Epithelial cell of esophagus (primary cell): ENCODE measurements at regions not wholly inside any gene's neighbourhood (a gene's known extent, or its start where the extent isn't known, plus 50 kb on each side); places are given as distances from the start of the nearest gene placed in this dataset.

ENCODE experiments used
- DNase-seq: peaks from one replicate; pipeline ENCODE4 v3.0.0; 2010; ENCODE audit warnings: low read depth
- H3K4me3 ChIP-seq: 2 replicates; pipeline ENCODE4 v1.5.1; 2011; ENCODE audit warnings: mild to moderate bottlenecking, low read length, control low read depth
- TF ChIP-seq, protein P1 (sequence below): IDR thresholded peaks from 2 replicates; pipeline ENCODE4 v1.5.1; 2011; ENCODE audit warnings: low read depth, mild to moderate bottlenecking, low read length, control low read depth, inconsistent platforms; ENCODE audit not compliant: insufficient read depth; ENCODE audit errors: missing control alignments

DNA sequence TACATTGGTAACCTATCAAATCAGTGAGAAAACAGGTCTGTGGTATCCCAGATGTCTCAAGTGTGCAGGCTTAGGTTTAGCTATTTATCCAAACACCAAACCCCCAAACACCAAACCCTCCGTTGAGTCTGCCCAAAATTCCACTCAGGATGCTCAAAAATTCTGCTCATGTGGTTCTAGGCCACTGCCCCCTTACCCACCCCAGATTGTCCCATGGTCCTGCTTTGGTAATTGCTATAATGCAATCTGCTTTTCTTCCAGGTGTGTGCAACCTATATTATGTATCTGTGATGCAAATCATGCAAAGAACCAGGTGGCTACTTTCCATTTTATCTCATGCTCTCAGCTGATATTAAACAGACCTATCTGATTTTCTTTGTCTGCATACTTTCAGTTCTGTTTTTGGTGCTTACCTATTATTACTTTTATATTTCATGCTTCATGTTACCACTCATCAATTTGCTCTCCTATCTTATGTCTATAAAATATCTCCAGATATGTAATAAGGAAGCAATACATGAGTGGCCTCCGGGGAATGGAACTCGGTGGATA, 123.7 kb downstream of the TOMM20 start:
- DNase-seq = no peak
- TF ChIP-seq, protein P1, sequence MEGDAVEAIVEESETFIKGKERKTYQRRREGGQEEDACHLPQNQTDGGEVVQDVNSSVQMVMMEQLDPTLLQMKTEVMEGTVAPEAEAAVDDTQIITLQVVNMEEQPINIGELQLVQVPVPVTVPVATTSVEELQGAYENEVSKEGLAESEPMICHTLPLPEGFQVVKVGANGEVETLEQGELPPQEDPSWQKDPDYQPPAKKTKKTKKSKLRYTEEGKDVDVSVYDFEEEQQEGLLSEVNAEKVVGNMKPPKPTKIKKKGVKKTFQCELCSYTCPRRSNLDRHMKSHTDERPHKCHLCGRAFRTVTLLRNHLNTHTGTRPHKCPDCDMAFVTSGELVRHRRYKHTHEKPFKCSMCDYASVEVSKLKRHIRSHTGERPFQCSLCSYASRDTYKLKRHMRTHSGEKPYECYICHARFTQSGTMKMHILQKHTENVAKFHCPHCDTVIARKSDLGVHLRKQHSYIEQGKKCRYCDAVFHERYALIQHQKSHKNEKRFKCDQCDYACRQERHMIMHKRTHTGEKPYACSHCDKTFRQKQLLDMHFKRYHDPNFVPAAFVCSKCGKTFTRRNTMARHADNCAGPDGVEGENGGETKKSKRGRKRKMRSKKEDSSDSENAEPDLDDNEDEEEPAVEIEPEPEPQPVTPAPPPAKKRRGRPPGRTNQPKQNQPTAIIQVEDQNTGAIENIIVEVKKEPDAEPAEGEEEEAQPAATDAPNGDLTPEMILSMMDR = no peak
- H3K4me3 ChIP-seq = no peak overlapping the region

DNA sequence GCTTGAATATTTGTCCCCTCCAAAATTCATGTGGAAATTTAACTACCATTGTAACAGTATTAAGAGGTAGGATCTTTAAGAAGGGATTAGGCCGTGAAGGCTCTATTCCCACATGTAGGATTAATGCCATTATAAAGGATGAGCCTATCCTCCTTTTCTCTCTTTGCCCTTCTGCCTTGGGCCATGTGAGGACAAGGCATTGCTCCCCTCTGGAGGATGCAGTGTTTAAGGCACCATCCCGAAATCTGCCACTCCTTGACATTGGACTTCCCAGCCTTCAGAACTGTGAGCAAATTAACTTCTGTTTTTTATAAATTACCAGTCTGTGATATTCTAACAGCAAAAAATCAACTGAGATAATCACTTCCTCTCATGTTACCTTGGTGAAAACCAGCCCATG, 124.4 kb downstream of the TOMM20 start:
- TF ChIP-seq, protein P1 = no peak
- DNase-seq = no peak
- H3K4me3 ChIP-seq = no peak overlapping the region

DNA sequence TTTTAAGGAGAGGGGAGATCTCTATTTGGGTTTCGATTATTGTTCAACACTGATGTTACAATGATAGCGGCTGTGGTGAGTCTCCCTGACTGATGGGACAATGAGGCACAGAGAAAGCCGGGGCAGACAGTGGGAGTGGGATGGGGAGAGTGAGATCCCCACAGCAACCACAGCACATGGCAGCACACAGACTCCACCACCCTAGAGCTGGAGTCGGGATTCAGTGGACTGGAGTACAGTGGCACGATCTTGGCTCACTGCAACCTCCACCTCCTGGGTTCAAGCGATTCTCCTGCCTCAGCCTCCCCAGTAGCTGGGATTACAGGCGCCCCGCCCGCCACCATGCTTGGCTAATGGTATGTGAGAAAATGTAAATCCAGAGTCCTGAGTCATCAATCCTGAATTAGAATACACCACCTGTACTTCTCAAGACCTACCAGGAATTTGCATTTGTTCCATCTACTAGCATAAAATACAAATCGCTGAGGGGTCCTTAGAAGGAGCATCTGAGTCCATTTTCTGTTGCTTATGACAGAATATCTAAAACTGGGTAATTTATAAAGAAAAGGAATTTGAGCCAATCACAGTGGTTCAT, 125.8 kb downstream of the TOMM20 start:
- DNase-seq = peak; percentile 52
- TF ChIP-seq, protein P1 = no peak
- H3K4me3 ChIP-seq = no peak overlapping the region

DNA sequence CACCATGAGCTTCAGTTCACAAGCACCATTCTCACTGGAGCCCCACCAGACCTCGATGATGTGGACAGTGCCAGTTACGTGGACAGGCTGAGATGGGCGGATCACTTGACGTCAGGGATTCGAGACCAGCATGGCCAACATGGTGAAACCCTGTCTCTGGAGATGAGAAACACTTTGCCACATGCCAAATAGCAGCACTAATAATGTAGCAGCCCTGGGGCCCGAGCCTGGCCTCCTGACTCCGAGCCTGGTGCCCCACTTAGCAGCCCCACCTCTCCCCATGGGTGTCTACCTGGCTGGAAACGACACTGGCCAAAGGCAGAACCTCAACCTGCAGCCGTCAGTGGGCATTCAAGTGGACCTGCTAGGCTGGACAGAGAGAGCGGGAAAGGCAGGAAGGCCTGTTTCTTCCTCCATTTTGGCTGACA, 129.1 kb downstream of the TOMM20 start:
- DNase-seq = no peak
- no peak overlapping the region for H3K4me3 ChIP-seq
- TF ChIP-seq, protein P1 = no peak

DNA sequence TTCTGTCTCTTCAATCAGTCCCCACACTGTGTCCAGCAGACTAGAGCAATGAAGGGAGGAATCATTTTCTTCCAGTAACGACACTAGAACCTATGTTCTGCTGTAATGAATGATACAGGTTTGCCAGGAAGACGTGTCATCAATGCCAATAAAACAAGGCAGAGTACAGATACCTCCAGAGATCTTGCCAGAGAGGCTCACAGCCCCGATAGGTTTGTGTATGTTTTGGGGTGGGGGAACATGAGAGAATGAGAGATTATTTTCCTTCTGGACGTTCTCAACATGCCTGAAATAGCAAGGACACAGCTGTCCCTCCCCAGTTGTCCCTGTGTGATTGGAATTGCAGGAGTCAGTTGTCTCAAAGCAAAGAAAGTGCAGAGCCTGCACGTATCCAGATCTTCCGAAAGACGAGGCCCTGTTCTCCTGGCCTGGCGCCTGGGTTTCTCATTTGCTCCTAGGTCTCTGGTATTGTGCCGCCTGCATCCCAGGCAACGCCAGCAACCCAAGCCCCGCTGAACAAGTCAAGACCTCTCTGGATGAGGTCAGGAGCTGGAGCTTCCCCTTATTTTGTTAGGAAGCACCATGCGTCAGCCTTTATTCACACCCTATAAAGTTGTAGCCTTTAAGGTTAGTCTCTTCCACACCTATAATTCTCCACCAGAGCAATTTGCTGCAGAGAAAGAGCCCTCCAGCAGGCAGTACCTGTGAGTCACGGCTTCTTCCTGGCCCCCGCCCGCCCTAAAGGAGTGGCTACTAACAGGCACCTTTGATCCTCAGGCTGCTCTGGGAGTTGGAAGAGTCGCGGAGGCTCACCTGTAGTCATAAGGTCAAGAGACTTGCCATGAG, 130.5 kb downstream of the TOMM20 start:
- no peak overlapping the region for H3K4me3 ChIP-seq
- TF ChIP-seq, protein P1 = peak; percentile 15
- DNase-seq = peak; percentile 98

DNA sequence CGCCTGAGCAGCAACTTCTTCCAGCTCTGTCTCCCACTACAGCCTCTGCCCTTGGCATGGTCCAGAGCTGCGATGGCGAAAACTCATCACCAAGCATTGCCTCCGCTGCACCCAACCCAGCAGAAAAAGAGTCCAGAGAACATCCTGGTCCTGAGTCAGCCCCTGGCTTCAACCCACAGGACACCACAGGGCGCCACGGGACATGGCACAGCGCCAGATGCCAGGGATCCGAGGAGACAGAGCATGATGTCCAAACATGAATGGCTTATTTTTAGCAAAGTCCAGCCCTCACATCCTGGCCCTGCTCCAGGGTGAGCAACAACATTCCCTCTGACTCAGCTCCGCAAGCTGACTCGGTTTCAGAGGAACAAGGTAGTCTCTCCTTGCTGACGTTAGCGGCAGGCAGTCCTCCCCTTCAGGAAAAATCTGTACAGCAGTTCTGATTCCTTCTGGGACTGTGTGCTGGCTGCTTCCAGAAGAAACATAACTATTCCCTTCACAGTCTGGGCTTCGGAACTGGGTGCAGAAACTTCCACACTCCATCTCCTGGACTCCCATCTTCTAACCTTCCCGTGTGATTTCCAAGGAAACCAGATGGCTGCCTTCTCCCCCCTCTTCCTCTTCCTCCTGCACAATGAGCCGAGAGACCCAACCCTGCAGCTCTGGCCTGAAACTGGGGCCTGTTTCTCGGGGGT, 131.3 kb downstream of the TOMM20 start:
- no peak overlapping the region for H3K4me3 ChIP-seq
- TF ChIP-seq, protein P1 = no peak
- peak; percentile 100 for DNase-seq
